Embryonic facial prominence (tissue), 1 donor: ENCODE measurements at regions not wholly inside any gene's neighbourhood (a gene's known extent, or its start where the extent isn't known, plus 50 kb on each side); places are given as distances from the start of the nearest gene placed in this dataset.

Source experiments
- DNase-seq: peaks from one replicate; pipeline ENCODE4 v3.0.0-alpha.2; 2016; ENCODE audit errors: extremely low spot score

DNA sequence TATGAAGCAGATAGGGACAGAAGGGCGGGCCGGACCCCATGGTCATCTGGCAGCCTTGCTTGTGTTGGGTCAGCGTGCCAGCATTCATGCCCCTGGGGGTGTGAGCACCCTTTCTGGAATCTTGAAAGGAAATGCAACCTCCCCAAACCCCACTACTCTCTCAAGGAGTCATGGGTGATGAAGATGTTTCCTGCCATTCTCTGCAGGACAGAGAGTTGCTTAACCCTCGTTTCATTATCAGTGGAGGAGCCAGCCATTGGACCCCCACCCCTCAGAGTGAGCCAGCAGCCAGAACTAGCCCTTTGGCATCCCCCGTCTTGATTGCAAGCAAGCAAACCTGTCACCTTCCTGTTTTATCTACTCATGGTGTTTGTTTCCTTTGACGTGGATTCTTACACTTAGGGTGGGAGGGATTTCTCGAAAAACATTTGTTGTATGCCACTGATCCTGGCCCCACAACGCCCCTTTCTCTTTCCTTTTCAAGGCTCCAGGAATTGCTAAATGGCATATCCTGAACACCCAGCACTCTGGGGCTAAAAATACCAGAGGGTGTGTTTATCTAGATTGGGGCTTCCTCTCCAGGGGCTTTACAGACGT lies 258.3 kb downstream of the ETS1 start:
- no peak for DNase-seq

DNA sequence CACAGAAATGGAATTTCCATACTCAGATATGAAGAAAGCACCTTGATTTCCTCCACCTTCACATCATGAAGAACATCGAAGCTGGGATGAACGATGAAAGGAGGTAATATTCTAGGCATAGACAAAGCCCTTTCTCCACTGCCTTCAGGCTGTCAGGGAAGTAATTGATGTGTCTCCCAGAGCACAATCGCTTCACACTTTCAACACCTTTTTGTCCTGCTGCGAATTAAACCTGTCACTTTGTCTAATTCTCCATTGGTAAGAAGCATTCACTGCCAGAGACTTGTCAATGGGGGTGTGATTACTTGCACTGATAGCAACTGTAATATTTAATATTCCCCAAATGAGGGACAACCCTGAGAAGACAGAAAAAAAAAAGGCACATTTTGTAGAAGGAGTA lies 260.1 kb downstream of the ETS1 start:
- no peak for DNase-seq

- DNase-seq: no peak
Measured at GRCh38 chr11:128326791-128327190, 260.6 kb downstream of the ETS1 start.

- DNase-seq: no peak
Measured at GRCh38 chr11:128324531-128325141, 262.7 kb downstream of the ETS1 start.

- no peak for DNase-seq
Measured at GRCh38 chr11:128324051-128324481, 263.3 kb downstream of the ETS1 start.

GRCh38 chr11:128323381-128323780 lies 264.0 kb downstream of the ETS1 start:
- DNase-seq: no peak

- DNase-seq: no peak
Measured at GRCh38 chr11:128318856-128319474, 268.4 kb downstream of the ETS1 start.

DNA sequence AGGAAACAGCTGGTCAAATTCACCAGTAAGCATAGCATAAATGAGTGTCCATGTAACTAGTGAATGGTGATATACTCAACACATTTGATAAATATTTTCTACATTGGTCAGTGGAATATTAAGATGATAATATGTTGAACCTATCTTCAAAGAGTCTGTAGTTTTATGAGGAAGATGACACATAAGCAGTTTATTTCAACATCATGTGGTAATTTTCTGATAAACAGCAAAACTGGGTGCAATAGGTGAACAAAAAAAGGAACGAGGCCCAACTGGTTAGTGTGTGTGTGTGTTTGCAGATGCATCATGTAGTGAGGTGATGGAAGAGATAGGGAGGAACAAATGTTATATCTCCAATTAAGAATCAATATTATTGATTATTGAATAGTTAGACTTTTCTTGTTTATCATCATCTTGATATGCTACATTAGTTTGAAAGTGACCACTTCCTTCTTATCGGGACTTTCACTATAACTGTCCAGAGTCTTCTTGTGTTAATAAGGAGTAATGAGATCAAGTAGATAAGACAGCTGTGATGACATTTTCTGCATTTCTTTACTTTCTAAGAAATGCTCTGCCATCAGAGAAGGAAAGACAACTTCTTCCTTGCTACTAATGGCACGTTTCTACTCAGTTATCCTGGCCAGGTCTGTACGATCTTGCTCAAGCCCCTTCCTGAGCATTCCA lies 270.7 kb downstream of the ETS1 start:
- DNase-seq: no peak

- no peak for DNase-seq
Measured at GRCh38 chr11:128315933-128316332, 271.4 kb downstream of the ETS1 start.

- DNase-seq: no peak
Measured at GRCh38 chr11:128313931-128314330, 273.4 kb downstream of the ETS1 start.

GRCh38 chr11:128311742-128312719 lies 275.3 kb downstream of the ETS1 start:
- no peak for DNase-seq

- no peak for DNase-seq
Measured at GRCh38 chr11:128310676-128311445, 276.5 kb downstream of the ETS1 start.

- no peak for DNase-seq
Measured at GRCh38 chr11:128310005-128310404, 277.4 kb downstream of the ETS1 start.

DNA sequence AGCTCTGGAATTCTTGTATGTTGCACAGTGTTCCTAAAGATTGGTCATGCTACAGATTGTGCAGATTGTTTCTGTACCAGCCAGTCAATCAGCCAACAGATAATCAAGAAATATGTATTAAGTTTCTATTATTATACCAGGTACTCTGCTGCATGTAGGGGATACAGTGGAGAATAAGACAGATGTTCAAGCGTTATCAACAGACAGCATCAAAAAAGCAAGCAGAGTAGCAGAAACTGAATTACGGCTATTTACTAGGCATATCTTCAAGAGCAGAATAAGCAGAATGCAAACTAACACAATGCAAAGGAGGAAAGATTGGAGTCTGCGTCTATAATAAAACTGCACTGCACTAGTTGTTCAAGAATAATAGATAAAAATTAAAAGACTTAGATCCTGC lies 278.6 kb downstream of the ETS1 start:
- DNase-seq: no peak

DNA sequence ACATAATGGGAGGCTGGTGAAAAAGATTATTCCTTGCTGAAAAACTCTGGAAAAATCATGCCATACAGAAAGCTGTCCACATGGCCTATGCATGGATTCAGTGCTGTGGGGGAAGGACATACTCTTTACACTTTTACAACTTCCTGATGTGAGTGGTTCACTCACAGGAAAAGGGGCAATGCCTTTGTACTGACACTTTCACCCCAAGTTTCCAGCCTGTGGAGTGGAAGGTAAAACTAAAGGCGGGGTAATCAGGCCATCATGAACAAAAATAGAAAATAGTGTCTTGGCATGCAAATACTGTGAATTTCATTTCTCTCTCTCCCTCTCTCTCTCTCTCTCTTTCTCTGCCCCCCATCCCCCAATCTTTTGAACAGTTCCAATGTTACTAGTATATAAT lies 281.8 kb downstream of the ETS1 start:
- DNase-seq: no peak

- DNase-seq: no peak
Measured at GRCh38 chr11:128304666-128305485, 282.5 kb downstream of the ETS1 start.

DNA sequence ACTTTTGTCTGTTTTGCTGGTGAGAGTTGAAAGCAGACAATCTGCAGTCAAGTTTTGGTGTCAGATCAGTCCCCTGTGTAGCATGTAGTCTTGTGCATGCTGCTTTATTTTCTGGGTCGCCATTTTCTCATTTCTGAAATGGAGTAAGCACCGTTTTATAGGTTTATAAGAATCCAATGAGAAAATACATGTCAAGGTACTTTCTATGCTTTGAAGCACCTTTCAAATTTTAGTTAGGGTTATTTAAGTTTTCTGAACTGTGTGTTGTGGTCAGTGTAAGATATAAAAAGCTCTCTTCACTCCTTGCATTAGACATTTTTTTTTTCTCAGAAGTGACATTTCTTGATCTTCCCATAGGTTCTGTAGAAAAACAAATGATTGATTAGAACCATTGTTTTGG lies 283.2 kb downstream of the ETS1 start:
- no peak for DNase-seq

DNA sequence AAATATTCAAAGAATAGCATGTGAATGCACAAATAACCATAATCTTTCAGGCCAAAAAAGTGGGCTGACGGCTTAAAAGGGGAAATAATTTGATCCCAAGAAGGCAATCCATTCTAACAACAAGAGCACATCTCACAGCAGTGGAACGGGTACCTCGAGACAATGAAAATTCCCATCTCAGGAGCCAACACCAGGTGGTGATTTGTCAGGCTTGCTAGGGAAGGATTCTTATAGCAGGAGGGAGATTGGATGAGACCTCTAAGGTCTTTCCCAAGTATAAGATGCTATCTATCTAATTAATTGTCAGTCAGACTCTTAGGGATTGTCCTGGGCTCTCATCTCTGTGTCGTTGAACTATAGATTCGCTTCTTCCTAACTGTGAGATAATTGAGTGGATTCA lies 284.0 kb downstream of the ETS1 start:
- DNase-seq: no peak

DNA sequence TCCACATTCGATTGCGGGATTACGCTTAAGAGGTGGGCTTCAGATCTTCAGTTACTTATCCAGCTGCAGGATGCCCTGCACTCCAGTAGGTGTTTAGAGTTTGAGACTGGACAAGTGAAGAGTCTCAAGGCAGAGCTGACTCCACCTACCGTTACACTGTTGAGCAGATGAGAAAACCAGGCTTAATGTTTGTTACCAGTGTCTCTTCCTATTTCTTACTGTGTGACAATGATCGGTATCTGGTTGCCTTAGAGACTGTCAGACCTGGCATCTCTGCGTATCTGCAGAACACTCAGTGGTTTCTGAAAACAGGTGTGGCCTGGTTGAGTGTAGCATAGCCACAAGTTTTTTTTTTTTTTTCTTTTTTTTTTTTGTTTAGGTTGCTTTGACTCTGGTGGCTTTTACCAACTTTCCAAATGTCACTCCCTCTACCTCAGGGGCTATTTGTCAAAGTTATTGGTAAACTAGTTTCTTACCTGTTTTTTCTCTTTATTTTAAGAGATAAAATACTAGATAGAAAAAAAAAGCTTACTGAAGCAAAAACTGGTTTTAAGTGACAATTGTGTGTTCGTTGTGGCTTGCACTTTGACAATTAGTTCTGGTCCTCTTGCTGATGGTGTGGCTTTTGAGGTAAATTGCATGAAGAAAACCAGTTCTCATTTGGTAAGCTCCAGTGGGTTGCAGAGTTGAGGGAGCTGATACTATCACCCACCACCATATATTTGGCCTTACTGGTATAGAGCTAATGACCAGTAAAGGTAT lies 284.8 kb downstream of the ETS1 start:
- DNase-seq: no peak
